ENCODE measurements at regions not wholly inside any gene's neighbourhood (a gene's known extent, or its start where the extent isn't known, plus 50 kb on each side); places are given as distances from the start of the nearest gene placed in this dataset.

GRCh38 chr13:22497991-22498780 is 682.6 kb upstream of the SGCG start:
- TF ChIP-seq ZNF596 (tag by site-specific recombination; IDR thresholded peaks at IDR 0.05) (no peak), ZNF121 (tag by site-specific recombination; IDR thresholded peaks at IDR 0.05) (no peak), WT1 (tag by site-specific recombination; IDR thresholded peaks at IDR 0.05) (no peak), ZBTB49 (tag by site-specific recombination; IDR thresholded peaks at IDR 0.05; ENCODE audit: low read depth) (no peak), HOXA7 (CRISPR knock-in tag; IDR thresholded peaks at IDR 0.05; ENCODE audit: borderline replicate concordance) (no peak), ZNF707 (tag by site-specific recombination; IDR thresholded peaks at IDR 0.05) (no peak), OVOL3 (tag by site-specific recombination; IDR thresholded peaks at IDR 0.05) (no peak), ZNF221 (tag by site-specific recombination; IDR thresholded peaks at IDR 0.05; ENCODE audit: borderline replicate concordance) (no peak), IKZF3 (tag by site-specific recombination; IDR thresholded peaks at IDR 0.05) (no peak), ZNF473 (tag by site-specific recombination; IDR thresholded peaks at IDR 0.05) (no peak), TCF7L2 (IDR thresholded peaks at IDR 0.05; ENCODE audit: borderline replicate concordance, low read depth, low read length) (no peak), ZNF510 (tag by site-specific recombination; IDR thresholded peaks at IDR 0.05; ENCODE audit: insufficient replicate concordance) (no peak), ZNF747 (tag by site-specific recombination; IDR thresholded peaks at IDR 0.05) (no peak), ZBTB48 (tag by site-specific recombination; IDR thresholded peaks at IDR 0.05) (no peak), FEZF1 (tag by site-specific recombination; IDR thresholded peaks at IDR 0.05) (no peak)
- no peak overlapping the region for H3K27ac ChIP-seq (ENCODE audit: extremely low read depth, low read depth, low read length)
- ChIA-PET CTCF (no interaction called here), POLR2A (no interaction called here)
- no peak overlapping the region for H3K4me3 ChIP-seq (ENCODE audit: low read depth, low read length)
- H3K36me3 ChIP-seq (ENCODE audit: control insufficient read depth in 2 of 2, insufficient read depth in 1 of 2, low read length in 2 of 2): no peaks in the 10 kb centered on the region
- no peaks in the 10 kb centered on the region for H3K4me1 ChIP-seq (ENCODE audit: control insufficient read depth, insufficient read depth, low read length)
- H3K9me3 ChIP-seq (ENCODE audit: control insufficient read depth, insufficient read depth, low read depth, low read length): no peaks in the 10 kb centered on the region

GRCh38 chr13:22499919-22500318 is 680.9 kb upstream of the SGCG start:
- Histone ChIP-seq H3K4me1 (ENCODE audit: control insufficient read depth, insufficient read depth, low read length) (no peaks in the 10 kb centered on the region), H3K36me3 (ENCODE audit: control insufficient read depth in 2 of 2, insufficient read depth in 1 of 2, low read length in 2 of 2) (no peaks in the 10 kb centered on the region), H3K9me3 (ENCODE audit: control insufficient read depth, insufficient read depth, low read depth, low read length) (no peaks in the 10 kb centered on the region), H3K27ac (ENCODE audit: extremely low read depth, low read depth, low read length) (no peak overlapping the region), H3K4me3 (ENCODE audit: low read depth, low read length) (no peak overlapping the region)
- POLR2A ChIA-PET: no interaction called here
- CTCF ChIA-PET: no interaction called here
- TF ChIP-seq ZNF768 (tag by site-specific recombination; IDR thresholded peaks at IDR 0.05) (no peak), ZNF23 (tag by site-specific recombination; IDR thresholded peaks at IDR 0.05; ENCODE audit: borderline replicate concordance) (no peak), ZNF311 (tag by site-specific recombination; IDR thresholded peaks at IDR 0.05; ENCODE audit: borderline replicate concordance) (no peak), ZNF621 (tag by site-specific recombination; IDR thresholded peaks at IDR 0.05) (no peak)

- Histone ChIP-seq H3K9me3 (ENCODE audit: control insufficient read depth, insufficient read depth, low read depth, low read length) (no peaks in the 10 kb centered on the region), H3K4me3 (ENCODE audit: low read depth, low read length) (no peak overlapping the region), H3K4me1 (ENCODE audit: control insufficient read depth, insufficient read depth, low read length) (no peaks in the 10 kb centered on the region), H3K27ac (ENCODE audit: extremely low read depth, low read depth, low read length) (no peak overlapping the region), H3K36me3 (ENCODE audit: control insufficient read depth in 2 of 2, insufficient read depth in 1 of 2, low read length in 2 of 2) (no peaks in the 10 kb centered on the region)
- ChIA-PET POLR2A (no interaction called here), CTCF (no interaction called here)
- TF ChIP-seq ZNF639 (tag by site-specific recombination; IDR thresholded peaks at IDR 0.05) (no peak), ZBTB17 (tag by site-specific recombination; IDR thresholded peaks at IDR 0.05) (no peak), ZNF391 (tag by site-specific recombination; IDR thresholded peaks at IDR 0.05; ENCODE audit: borderline replicate concordance, low read depth) (no peak), ZNF660 (tag by site-specific recombination; IDR thresholded peaks at IDR 0.05) (no peak), ZNF398 (tag by site-specific recombination; IDR thresholded peaks at IDR 0.05) (no peak), IKZF3 (tag by site-specific recombination; IDR thresholded peaks at IDR 0.05) (no peak), ZNF621 (tag by site-specific recombination; IDR thresholded peaks at IDR 0.05) (no peak), ZNF704 (tag by site-specific recombination; IDR thresholded peaks at IDR 0.05) (no peak), ZNF221 (tag by site-specific recombination; IDR thresholded peaks at IDR 0.05; ENCODE audit: borderline replicate concordance) (no peak), OSR2 (tag by site-specific recombination; IDR thresholded peaks at IDR 0.05) (no peak)
Observed at GRCh38 chr13:22505489-22505888, 675.3 kb upstream of the SGCG start.
